ENCODE measurements at regions not wholly inside any gene's neighbourhood (a gene's known extent, or its start where the extent isn't known, plus 50 kb on each side); places are given as distances from the start of the nearest gene placed in this dataset.

GRCh38 chr15:62488387-62488786 lies 323.3 kb upstream of the C2CD4B start:
- TF ChIP-seq POLR2AphosphoS5 (IDR thresholded peaks at IDR 0.05; ENCODE audit: low read depth, low read length), result no peak
- no peak for TF ChIP-seq TAF1 (IDR thresholded peaks at IDR 0.05; ENCODE audit: low read depth, low read length)
- TF ChIP-seq POLR2A (IDR thresholded peaks at IDR 0.05; ENCODE audit: low read depth, low read length), result no peak
- no peak for TF ChIP-seq POU2F2 (IDR thresholded peaks at IDR 0.05; ENCODE audit: low read depth, low read length)
- TF ChIP-seq SPI1 (IDR thresholded peaks at IDR 0.05; ENCODE audit: low read depth, low read length), result no peak
- no peak for TF ChIP-seq PAX5 (IDR thresholded peaks at IDR 0.05; ENCODE audit: insufficient read depth, low read length, severe bottlenecking)
